22Rv1 (cell line): ENCODE measurements at regions not wholly inside any gene's neighbourhood (a gene's known extent, or its start where the extent isn't known, plus 50 kb on each side); places are given as distances from the start of the nearest gene placed in this dataset.

Experiments
- ZFX ChIP-seq: fragments of 450-650 bp; IDR thresholded peaks from 2 replicates; pipeline ENCODE4 v1.6.1; 2017; ENCODE audit warnings: antibody characterized with exemption, borderline replicate concordance
- TF ChIP-seq, protein P1 (sequence below): fragments of 450-650 bp; IDR thresholded peaks from 2 replicates; pipeline ENCODE4 v1.5.1; 2017; ENCODE audit warnings: mild to moderate bottlenecking

DNA sequence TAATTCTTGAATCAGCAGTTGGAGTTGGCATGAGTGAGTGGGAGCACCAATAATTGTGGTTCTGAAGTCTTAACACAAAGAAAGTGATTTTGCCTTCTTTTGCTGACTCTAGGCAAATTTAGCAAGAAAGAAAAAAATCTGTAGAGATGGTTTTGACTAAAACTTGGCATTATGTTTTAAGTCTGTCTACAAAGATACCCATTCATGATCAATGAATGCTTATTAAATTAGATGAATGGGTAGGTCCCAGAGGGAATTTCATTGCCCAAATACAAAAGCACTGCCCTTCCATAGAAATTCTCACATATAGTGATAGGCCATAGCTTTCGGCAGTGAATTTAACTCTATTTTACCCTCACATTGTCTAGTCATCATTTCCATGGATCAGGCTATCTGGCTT is 428.6 kb upstream of the ADAMTSL1 start:
- TF ChIP-seq, protein P1, sequence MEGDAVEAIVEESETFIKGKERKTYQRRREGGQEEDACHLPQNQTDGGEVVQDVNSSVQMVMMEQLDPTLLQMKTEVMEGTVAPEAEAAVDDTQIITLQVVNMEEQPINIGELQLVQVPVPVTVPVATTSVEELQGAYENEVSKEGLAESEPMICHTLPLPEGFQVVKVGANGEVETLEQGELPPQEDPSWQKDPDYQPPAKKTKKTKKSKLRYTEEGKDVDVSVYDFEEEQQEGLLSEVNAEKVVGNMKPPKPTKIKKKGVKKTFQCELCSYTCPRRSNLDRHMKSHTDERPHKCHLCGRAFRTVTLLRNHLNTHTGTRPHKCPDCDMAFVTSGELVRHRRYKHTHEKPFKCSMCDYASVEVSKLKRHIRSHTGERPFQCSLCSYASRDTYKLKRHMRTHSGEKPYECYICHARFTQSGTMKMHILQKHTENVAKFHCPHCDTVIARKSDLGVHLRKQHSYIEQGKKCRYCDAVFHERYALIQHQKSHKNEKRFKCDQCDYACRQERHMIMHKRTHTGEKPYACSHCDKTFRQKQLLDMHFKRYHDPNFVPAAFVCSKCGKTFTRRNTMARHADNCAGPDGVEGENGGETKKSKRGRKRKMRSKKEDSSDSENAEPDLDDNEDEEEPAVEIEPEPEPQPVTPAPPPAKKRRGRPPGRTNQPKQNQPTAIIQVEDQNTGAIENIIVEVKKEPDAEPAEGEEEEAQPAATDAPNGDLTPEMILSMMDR, result no peak
- TF ChIP-seq ZFX, result no peak
